K562 (cell line): ENCODE measurements at regions not wholly inside any gene's neighbourhood (a gene's known extent, or its start where the extent isn't known, plus 50 kb on each side); places are given as distances from the start of the nearest gene placed in this dataset.

Source experiments
- DMBX1 ChIP-seq: fragments of 250-450 bp; sonication (Bioruptor Pico); IDR thresholded peaks from 2 replicates; pipeline ENCODE4 v1.8.0; 2022; ENCODE audit warnings: inconsistent platforms, mild to moderate bottlenecking, moderate library complexity, borderline replicate concordance
- FUS ChIP-seq: fragments of 200-400 bp; formaldehyde crosslinking; optimal IDR thresholded peaks from 2 replicates; pipeline ENCODE3; 2017; ENCODE audit warnings: low read depth, low read length
- GATAD2B ChIP-seq: fragments of 450-650 bp; IDR thresholded peaks from 2 replicates; pipeline ENCODE4 v1.6.1; 2017; ENCODE audit warnings: mild to moderate bottlenecking, borderline replicate concordance
- KAT7 ChIP-seq: sonication (generic); formaldehyde crosslinking; IDR thresholded peaks from 2 replicates; pipeline ENCODE4 v1.8.0; 2022; ENCODE audit warnings: missing genetic modification reagents, mild to moderate bottlenecking, borderline replicate concordance
- KLF6 ChIP-seq: fragments of 250-450 bp; sonication (Bioruptor Pico); IDR thresholded peaks from 2 replicates; pipeline ENCODE4 v1.4.0; 2020; ENCODE audit warnings: mild to moderate bottlenecking, moderate library complexity, borderline replicate concordance
- L3MBTL2 ChIP-seq: fragments of 450-650 bp; IDR thresholded peaks from 2 replicates; pipeline ENCODE4 v1.6.1; 2016; ENCODE audit warnings: mild to moderate bottlenecking, moderate library complexity
- MEF2A ChIP-seq: IDR thresholded peaks from 2 replicates; pipeline ENCODE4 v1.6.1; 2011; ENCODE audit warnings: low read depth, mild to moderate bottlenecking, low read length, moderate library complexity; ENCODE audit not compliant: control insufficient read depth
- NCOA2 ChIP-seq, 2 experiments: fragments of 450-650 bp; IDR thresholded peaks; 2 replicates each; pipeline ENCODE4 v1.6.1; 2018; ENCODE audit warnings: mild to moderate bottlenecking in 2 of 2, moderate library complexity in 1 of 2; ENCODE audit not compliant: partially characterized antibody in 2 of 2
- NFE2L1 ChIP-seq: fragments of 450-650 bp; IDR thresholded peaks from 2 replicates; pipeline ENCODE4 v1.6.1; 2016; ENCODE audit warnings: missing genetic modification characterization, low read depth, mild to moderate bottlenecking, missing compliant biosample characterization, moderate library complexity, borderline replicate concordance
- TGIF2 ChIP-seq: sonication (generic); formaldehyde crosslinking; IDR thresholded peaks from 2 replicates; pipeline ENCODE4 v1.8.1; 2022; ENCODE audit warnings: mild to moderate bottlenecking, missing genetic modification reagents, moderate library complexity
- TRIM24 ChIP-seq, 2 experiments: fragments of 450-650 bp; IDR thresholded peaks; 2 replicates each; pipeline ENCODE4 v1.6.1; 2016
- ZNF239 ChIP-seq: fragments of 250-450 bp; sonication (Bioruptor Pico); IDR thresholded peaks from 2 replicates; pipeline ENCODE4 v1.4.0; 2020; ENCODE audit warnings: mild to moderate bottlenecking
- ZNF311 ChIP-seq: fragments of 250-450 bp; sonication (Bioruptor Pico); IDR thresholded peaks from 2 replicates; pipeline ENCODE4 v1.4.0; 2020; ENCODE audit warnings: mild to moderate bottlenecking, moderate library complexity
- ZNF668 ChIP-seq: fragments of 250-450 bp; sonication (Bioruptor Pico); IDR thresholded peaks from 2 replicates; pipeline ENCODE4 v1.8.0; 2022; ENCODE audit warnings: mild to moderate bottlenecking, inconsistent platforms
- TF ChIP-seq, protein P1 (sequence below): sonication (generic); formaldehyde crosslinking; IDR thresholded peaks from 2 replicates; pipeline ENCODE4 v1.8.1; 2023; ENCODE audit warnings: mild to moderate bottlenecking, missing genetic modification reagents
- TF ChIP-seq, protein P2 (sequence below): fragments of 450-650 bp; formaldehyde crosslinking; IDR thresholded peaks from 2 replicates; pipeline ENCODE4 v1.4.0; 2020; ENCODE audit warnings: mild to moderate bottlenecking, moderate library complexity
- TF ChIP-seq, protein P3 (sequence below): sonication (generic); formaldehyde crosslinking; IDR thresholded peaks from 2 replicates; pipeline ENCODE4 v1.8.0; 2022; ENCODE audit warnings: mild to moderate bottlenecking, missing genetic modification reagents
- TF ChIP-seq, protein P4 (sequence below), 2 experiments: fragments of 200-800 bp in 1 of 2; sonication (Bioruptor generic) in 1 of 2; sonication (generic) in 1 of 2; formaldehyde crosslinking in 1 of 2; IDR thresholded peaks in 1 of 2; conservative IDR thresholded peaks in 1 of 2; 2 replicates each; pipeline versions ENCODE4 v1.5.0 to v1.6.1; 2016 to 2020; ENCODE audit warnings: missing compliant biosample characterization in 1 of 2, missing genetic modification characterization in 1 of 2, missing genetic modification reagents in 1 of 2
- TF ChIP-seq, protein P5 (sequence below): fragments of 250-450 bp; sonication (Bioruptor Pico); IDR thresholded peaks from 2 replicates; pipeline ENCODE4 v1.5.0; 2020; ENCODE audit warnings: mild to moderate bottlenecking
- TF ChIP-seq, protein P6 (sequence below): sonication (generic); formaldehyde crosslinking; IDR thresholded peaks from 2 replicates; pipeline ENCODE4 v1.8.1; 2022; ENCODE audit warnings: missing genetic modification reagents

DNA sequence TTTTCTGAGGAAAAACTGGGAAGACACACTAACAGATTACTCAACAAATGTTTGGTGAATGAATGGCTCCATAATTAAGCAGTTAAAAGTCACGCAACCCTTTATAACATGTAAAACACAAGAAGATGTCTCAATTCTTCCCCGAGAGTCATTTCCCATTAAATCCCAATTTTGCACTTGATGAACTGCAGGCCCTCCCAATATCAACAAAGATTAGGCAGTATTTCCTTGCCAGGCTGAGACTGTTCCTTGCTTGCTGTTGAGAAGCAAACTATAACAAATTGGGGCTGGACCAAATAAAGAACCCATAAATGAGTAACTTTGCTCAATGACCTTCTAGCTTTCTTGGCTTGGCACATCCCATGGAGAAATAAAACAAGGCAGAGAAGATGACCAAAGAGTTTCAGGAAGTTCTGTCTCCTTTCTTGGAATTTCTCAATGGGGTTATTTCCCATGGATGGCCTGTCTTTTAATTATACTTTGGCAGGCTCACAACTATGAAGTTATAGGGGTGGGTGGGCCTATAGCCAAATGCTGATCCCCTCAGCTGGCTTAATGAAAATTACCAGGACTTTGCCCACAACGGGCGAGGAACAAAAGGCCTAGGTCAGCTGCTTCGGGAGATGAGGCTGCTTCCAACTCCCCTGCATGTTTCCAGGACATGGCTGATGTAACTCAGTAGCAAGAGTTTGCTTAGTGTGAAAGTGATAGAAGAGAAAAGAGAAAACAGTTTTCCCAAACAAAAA is 243.1 kb upstream of the RFX3 start (continued):
- TF ChIP-seq, protein P1, sequence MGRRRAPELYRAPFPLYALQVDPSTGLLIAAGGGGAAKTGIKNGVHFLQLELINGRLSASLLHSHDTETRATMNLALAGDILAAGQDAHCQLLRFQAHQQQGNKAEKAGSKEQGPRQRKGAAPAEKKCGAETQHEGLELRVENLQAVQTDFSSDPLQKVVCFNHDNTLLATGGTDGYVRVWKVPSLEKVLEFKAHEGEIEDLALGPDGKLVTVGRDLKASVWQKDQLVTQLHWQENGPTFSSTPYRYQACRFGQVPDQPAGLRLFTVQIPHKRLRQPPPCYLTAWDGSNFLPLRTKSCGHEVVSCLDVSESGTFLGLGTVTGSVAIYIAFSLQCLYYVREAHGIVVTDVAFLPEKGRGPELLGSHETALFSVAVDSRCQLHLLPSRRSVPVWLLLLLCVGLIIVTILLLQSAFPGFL (CRISPR knock-in tag): no peak
- TF ChIP-seq ZNF239: no peak
- TF ChIP-seq, protein P2, sequence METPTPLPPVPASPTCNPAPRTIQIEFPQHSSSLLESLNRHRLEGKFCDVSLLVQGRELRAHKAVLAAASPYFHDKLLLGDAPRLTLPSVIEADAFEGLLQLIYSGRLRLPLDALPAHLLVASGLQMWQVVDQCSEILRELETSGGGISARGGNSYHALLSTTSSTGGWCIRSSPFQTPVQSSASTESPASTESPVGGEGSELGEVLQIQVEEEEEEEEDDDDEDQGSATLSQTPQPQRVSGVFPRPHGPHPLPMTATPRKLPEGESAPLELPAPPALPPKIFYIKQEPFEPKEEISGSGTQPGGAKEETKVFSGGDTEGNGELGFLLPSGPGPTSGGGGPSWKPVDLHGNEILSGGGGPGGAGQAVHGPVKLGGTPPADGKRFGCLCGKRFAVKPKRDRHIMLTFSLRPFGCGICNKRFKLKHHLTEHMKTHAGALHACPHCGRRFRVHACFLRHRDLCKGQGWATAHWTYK (CRISPR knock-in tag): no peak
- peak; percentile 12 to 72; a peak in 2 of 4 replicates for TF ChIP-seq TRIM24 (IDR thresholded peaks at IDR 0.05)
- TF ChIP-seq KAT7: no peak
- no peak for TF ChIP-seq FUS
- no peak for TF ChIP-seq NCOA2 (IDR thresholded peaks at IDR 0.05; ENCODE audit: partially characterized antibody in 2 of 2)
- no peak for TF ChIP-seq TGIF2 (CRISPR knock-in tag)
- TF ChIP-seq, protein P3, sequence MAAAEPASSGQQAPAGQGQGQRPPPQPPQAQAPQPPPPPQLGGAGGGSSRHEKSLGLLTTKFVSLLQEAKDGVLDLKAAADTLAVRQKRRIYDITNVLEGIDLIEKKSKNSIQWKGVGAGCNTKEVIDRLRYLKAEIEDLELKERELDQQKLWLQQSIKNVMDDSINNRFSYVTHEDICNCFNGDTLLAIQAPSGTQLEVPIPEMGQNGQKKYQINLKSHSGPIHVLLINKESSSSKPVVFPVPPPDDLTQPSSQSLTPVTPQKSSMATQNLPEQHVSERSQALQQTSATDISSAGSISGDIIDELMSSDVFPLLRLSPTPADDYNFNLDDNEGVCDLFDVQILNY: no peak
- TF ChIP-seq, protein P4, sequence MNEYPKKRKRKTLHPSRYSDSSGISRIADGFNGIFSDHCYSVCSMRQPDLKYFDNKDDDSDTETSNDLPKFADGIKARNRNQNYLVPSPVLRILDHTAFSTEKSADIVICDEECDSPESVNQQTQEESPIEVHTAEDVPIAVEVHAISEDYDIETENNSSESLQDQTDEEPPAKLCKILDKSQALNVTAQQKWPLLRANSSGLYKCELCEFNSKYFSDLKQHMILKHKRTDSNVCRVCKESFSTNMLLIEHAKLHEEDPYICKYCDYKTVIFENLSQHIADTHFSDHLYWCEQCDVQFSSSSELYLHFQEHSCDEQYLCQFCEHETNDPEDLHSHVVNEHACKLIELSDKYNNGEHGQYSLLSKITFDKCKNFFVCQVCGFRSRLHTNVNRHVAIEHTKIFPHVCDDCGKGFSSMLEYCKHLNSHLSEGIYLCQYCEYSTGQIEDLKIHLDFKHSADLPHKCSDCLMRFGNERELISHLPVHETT (CRISPR knock-in tag; conservative IDR thresholded peaks at IDR 0.05 in 1 of 2, IDR thresholded peaks at IDR 0.05 in 1 of 2): no peak
- TF ChIP-seq L3MBTL2: peak; percentile 83
- TF ChIP-seq GATAD2B: no peak
- TF ChIP-seq ZNF668 (CRISPR knock-in tag): no peak
- TF ChIP-seq, protein P5, sequence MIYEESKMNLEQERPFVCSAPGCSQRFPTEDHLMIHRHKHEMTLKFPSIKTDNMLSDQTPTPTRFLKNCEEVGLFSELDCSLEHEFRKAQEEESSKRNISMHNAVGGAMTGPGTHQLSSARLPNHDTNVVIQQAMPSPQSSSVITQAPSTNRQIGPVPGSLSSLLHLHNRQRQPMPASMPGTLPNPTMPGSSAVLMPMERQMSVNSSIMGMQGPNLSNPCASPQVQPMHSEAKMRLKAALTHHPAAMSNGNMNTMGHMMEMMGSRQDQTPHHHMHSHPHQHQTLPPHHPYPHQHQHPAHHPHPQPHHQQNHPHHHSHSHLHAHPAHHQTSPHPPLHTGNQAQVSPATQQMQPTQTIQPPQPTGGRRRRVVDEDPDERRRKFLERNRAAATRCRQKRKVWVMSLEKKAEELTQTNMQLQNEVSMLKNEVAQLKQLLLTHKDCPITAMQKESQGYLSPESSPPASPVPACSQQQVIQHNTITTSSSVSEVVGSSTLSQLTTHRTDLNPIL (CRISPR knock-in tag): no peak
- TF ChIP-seq NFE2L1: no peak
- TF ChIP-seq KLF6 (CRISPR knock-in tag): no peak
- TF ChIP-seq, protein P6, sequence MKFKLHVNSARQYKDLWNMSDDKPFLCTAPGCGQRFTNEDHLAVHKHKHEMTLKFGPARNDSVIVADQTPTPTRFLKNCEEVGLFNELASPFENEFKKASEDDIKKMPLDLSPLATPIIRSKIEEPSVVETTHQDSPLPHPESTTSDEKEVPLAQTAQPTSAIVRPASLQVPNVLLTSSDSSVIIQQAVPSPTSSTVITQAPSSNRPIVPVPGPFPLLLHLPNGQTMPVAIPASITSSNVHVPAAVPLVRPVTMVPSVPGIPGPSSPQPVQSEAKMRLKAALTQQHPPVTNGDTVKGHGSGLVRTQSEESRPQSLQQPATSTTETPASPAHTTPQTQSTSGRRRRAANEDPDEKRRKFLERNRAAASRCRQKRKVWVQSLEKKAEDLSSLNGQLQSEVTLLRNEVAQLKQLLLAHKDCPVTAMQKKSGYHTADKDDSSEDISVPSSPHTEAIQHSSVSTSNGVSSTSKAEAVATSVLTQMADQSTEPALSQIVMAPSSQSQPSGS (CRISPR knock-in tag): no peak
- TF ChIP-seq MEF2A: no peak
- TF ChIP-seq ZNF311: no peak
- TF ChIP-seq DMBX1 (CRISPR knock-in tag): no peak
